Adrenal gland (tissue), 9 donors: ENCODE measurements at regions not wholly inside any gene's neighbourhood (a gene's known extent, or its start where the extent isn't known, plus 50 kb on each side); places are given as distances from the start of the nearest gene placed in this dataset.

ENCODE experiments used
- DNase-seq, 7 donors: peaks; one replicate each; pipeline ENCODE4 v3.0.0-alpha.2; 2019 to 2020
- H3K27ac ChIP-seq, 5 donors: fragments of 200-600 bp; sonication (generic) in 4 of 5; 1 replicate in 3 of 5; 2 replicates in 2 of 5; pipeline versions ENCODE4 v1.5.1 to v1.8.0; 2016 to 2020; ENCODE audit warnings: mild to moderate bottlenecking in 1 of 5
- H3K27me3 ChIP-seq: fragments of 200-600 bp; 2 replicates; pipeline ENCODE4 v1.8.0; 2021
- H3K36me3 ChIP-seq, 2 donors: fragments of 200-600 bp; replicated peaks in 1 of 2; 1 replicate in 1 of 2; 2 replicates in 1 of 2; pipeline versions ENCODE4 v1.5.1 to v1.8.0; 2018 to 2022
- H3K4me1 ChIP-seq, 2 donors: fragments of 200-600 bp; replicated peaks in 1 of 2; 1 replicate in 1 of 2; 2 replicates in 1 of 2; pipeline versions ENCODE4 v1.5.1 to v1.8.0; 2018 to 2021
- H3K4me3 ChIP-seq, 4 donors: fragments of 200-600 bp; sonication (generic) in 3 of 4; one replicate each; pipeline ENCODE4 v1.5.1; 2016 to 2018
- H3K9me3 ChIP-seq, 3 donors: fragments of 200-600 bp; sonication (generic) in 1 of 3; replicated peaks in 1 of 3; 1 replicate in 2 of 3; 2 replicates in 1 of 3; pipeline versions ENCODE4 v1.5.1 to v1.8.0; 2016 to 2021
- POLR2A ChIP-seq, 2 donors: fragments of 450-650 bp; IDR thresholded peaks; one replicate each; pipeline ENCODE4 v1.6.1; 2017; ENCODE audit warnings: antibody characterized with exemption in 2 of 2, mild to moderate bottlenecking in 2 of 2, moderate library complexity in 1 of 2
- WGBS, 4 donors: extraction: QIAGEN DNeasy Blood & Tissue Kit in 2 of 4; methylation state at CpG; one replicate each; pipeline versions ENCODE4 v1.1.5 to v1.1.7; 2013 to 2017; 5-methylcytosine and 5-hydroxymethylcytosine counted together
- intact Hi-C, 2 donors: fragments of 100-400 bp; cut with DNase I; formaldehyde crosslinking; loops; one replicate each; pipeline versions ENCODE4 v1.14.1 to v1.15.0; 2022 to 2023
- TF ChIP-seq, protein P1 (sequence below), 6 experiments: fragments of 450-650 bp in 4 of 6; fragments of 200-600 bp in 2 of 6; sonication (generic) in 1 of 6; IDR thresholded peaks; 1 replicate in 5 of 6; 2 replicates in 1 of 6; pipeline versions ENCODE4 v1.5.1 to v1.8.0; 2016 to 2021; ENCODE audit warnings: antibody characterized with exemption in 6 of 6, mild to moderate bottlenecking in 2 of 6, moderate library complexity in 1 of 6
- donor health status: healthy with polysubstance abuse.
- donor health status: Bipolar disorder and iron deficiency.
- donor health status: DM: yes; HTN: yes; CAD: no.
- donor health status: DM: no; HTN: no; CAD: no.
- donor health status: DM: no; HTN: no; CAD: no.

DNA sequence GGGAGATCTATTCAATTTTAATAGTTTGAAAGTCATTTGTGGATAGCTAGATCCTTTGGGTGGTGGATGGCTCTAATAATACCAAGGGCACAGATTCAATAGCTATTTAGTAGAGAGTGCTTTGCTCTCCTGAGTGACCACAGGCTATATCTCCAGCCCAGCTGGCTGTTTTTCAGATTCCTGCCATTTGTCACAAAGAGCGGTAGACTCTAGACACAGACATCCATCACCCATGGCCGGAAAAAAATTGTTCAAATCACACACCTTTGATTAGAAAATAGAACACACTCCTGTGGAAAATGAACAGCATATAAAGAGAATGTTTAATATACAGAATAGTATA is 171.6 kb upstream of the MITF start:
- H3K9me3 ChIP-seq: no peaks in the 10 kb centered on the region
- H3K4me1 ChIP-seq: no peaks in the 10 kb centered on the region
- H3K4me3 ChIP-seq: no peak overlapping the region
- no peak overlapping the region for H3K27ac ChIP-seq
- WGBS, 4 donors: 74 to 85% (median 75%) methylated on average over 2 of the region's 2 CpGs
- H3K27me3 ChIP-seq: no peaks in the 10 kb centered on the region
- DNase-seq: no peak
- TF ChIP-seq, protein P1, sequence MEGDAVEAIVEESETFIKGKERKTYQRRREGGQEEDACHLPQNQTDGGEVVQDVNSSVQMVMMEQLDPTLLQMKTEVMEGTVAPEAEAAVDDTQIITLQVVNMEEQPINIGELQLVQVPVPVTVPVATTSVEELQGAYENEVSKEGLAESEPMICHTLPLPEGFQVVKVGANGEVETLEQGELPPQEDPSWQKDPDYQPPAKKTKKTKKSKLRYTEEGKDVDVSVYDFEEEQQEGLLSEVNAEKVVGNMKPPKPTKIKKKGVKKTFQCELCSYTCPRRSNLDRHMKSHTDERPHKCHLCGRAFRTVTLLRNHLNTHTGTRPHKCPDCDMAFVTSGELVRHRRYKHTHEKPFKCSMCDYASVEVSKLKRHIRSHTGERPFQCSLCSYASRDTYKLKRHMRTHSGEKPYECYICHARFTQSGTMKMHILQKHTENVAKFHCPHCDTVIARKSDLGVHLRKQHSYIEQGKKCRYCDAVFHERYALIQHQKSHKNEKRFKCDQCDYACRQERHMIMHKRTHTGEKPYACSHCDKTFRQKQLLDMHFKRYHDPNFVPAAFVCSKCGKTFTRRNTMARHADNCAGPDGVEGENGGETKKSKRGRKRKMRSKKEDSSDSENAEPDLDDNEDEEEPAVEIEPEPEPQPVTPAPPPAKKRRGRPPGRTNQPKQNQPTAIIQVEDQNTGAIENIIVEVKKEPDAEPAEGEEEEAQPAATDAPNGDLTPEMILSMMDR (IDR thresholded peaks at IDR 0.05): no peak
- TF ChIP-seq POLR2A (IDR thresholded peaks at IDR 0.05): no peak
- intact Hi-C loops: no loop called here
- no peaks in the 10 kb centered on the region for H3K36me3 ChIP-seq

DNA sequence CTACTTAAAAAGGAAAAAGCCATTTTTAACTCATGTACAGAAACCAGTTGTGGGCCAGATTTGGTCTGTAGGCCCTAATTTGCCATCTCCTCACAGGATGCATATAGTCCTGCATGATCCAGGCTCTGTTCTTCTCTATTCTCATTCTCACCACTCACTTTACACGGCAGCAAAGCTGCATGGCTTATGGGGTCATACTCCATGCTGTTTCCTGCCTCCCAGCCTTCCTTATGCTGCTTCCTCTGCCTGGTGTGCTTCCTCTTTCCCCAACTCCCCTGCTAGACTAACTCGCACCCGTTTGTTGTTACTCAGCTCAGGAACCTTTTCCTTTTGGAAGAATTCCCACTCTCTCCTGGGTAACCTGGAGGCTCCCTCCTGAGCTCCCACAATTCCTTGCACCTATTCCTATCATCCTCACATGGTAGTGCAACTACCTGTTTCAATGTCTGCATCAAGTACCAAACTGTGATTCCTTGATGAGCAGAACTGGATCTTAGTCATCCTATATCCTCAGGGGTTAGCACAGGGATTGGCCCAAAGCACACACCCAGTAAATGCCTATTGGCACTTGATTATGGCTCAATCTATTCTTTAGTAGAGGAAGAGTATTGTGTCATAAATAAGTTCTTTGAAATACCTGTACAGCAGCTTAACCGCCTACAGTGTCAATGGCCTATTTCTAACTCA is 172.1 kb upstream of the MITF start:
- H3K4me1 ChIP-seq: no peaks in the 10 kb centered on the region
- no peak overlapping the region for H3K27ac ChIP-seq
- TF ChIP-seq, protein P1 (IDR thresholded peaks at IDR 0.05): no peak
- no peak for TF ChIP-seq POLR2A (IDR thresholded peaks at IDR 0.05)
- no peaks in the 10 kb centered on the region for H3K36me3 ChIP-seq
- no peaks in the 10 kb centered on the region for H3K9me3 ChIP-seq
- intact Hi-C loops: no loop called here
- H3K4me3 ChIP-seq: no peak overlapping the region
- no peaks in the 10 kb centered on the region for H3K27me3 ChIP-seq
- 76 to 97% (median 85%) methylated on average over 4 of the region's 4 CpGs for WGBS, 4 donors
- no peak for DNase-seq

DNA sequence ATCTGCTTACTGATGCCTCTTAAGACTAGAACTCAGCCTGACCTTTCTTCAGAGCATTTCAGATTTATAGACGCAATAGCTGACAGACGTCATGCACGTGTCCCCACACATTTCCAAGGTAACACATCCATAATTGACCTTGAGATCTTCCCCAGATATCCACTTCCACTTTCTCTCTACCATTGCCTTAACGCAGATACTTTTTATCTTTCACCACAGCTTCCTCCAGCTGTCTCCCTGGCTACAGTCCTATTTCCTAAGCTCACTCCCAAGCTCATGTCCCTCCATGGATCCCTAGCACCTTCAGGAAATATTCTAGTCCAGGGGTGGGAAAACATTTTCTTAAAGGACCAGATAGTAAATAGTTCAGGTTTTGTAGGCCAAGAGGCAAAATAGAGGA is 173.0 kb upstream of the MITF start:
- intact Hi-C loops: no loop called here
- H3K9me3 ChIP-seq: no peaks in the 10 kb centered on the region
- no peak overlapping the region for H3K27ac ChIP-seq
- no peak overlapping the region for H3K4me3 ChIP-seq
- TF ChIP-seq POLR2A (IDR thresholded peaks at IDR 0.05): no peak
- TF ChIP-seq, protein P1 (IDR thresholded peaks at IDR 0.05): no peak
- WGBS, 4 donors: 39 to 43% (median 41%) methylated on average over 4 of the region's 4 CpGs
- no peaks in the 10 kb centered on the region for H3K27me3 ChIP-seq
- H3K4me1 ChIP-seq: peaks cover 0 to under 1% of the 10 kb centered on the region in 2 donors
- DNase-seq: no peak
- H3K36me3 ChIP-seq: no peaks in the 10 kb centered on the region

DNA sequence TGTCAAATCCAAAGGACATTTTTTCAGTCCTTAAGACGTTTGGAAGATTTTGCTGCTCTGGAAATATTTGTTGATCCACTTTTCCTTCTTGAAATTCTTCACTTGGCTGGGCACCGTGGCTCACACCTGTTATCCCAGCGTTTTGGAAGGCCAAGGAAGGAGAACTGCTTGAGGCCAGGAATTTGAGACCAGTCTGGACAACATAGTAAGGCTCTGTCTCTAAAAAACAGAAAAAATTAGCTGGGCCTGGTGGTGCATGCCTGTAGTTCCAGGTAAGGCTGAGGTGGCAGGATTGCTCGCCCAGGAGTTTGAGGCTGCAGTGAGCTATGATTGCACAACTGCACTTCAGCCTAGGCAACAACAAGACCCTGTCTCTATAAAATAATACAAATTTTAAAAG is 173.9 kb upstream of the MITF start:
- 74 to 92% (median 84%) methylated on average over 4 of the region's 4 CpGs for WGBS, 4 donors
- no peaks in the 10 kb centered on the region for H3K36me3 ChIP-seq
- no peak overlapping the region for H3K4me3 ChIP-seq
- intact Hi-C loops: no loop called here
- H3K4me1 ChIP-seq: peaks cover 0 to 4% of the 10 kb centered on the region in 2 donors
- TF ChIP-seq, protein P1 (IDR thresholded peaks at IDR 0.05): no peak
- TF ChIP-seq POLR2A (IDR thresholded peaks at IDR 0.05): no peak
- no peak overlapping the region for H3K27ac ChIP-seq
- DNase-seq: no peak
- no peaks in the 10 kb centered on the region for H3K27me3 ChIP-seq
- H3K9me3 ChIP-seq: no peaks in the 10 kb centered on the region
